ENCODE measurements at regions not wholly inside any gene's neighbourhood (a gene's known extent, or its start where the extent isn't known, plus 50 kb on each side); places are given as distances from the start of the nearest gene placed in this dataset.
A peak's percentile ranks its signal among the peaks of the same experiment; 100 is the strongest.
"Not testable (repeated sequence)": the region's sequence is repeated elsewhere in the genome, so short reads cannot be mapped to it uniquely, and the experiment has no call there.

DNA sequence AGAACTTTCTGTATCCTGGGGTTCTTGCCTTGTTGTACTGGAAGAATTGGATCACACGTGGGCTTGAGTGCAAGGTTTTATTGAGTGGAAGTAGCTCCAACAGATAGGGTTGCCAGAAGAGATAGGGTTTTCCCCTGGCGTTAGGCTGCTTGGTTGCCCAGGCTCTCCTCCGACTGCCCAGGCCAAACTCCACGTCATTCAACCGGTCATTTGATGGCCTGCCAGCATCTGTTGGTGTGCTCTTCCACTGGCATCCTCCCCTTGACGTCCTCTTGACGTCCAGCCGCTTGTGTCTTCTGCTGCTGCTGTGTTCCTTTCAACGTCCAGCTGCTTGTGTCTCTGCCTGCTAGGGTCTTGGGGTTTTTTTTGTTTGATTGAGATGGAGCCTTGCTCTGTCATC is 111.2 kb upstream of the XIST start:
- DNase-seq (ENCODE audit: extremely low read depth in 1 of 2, low read depth in 1 of 2): no peak

DNA sequence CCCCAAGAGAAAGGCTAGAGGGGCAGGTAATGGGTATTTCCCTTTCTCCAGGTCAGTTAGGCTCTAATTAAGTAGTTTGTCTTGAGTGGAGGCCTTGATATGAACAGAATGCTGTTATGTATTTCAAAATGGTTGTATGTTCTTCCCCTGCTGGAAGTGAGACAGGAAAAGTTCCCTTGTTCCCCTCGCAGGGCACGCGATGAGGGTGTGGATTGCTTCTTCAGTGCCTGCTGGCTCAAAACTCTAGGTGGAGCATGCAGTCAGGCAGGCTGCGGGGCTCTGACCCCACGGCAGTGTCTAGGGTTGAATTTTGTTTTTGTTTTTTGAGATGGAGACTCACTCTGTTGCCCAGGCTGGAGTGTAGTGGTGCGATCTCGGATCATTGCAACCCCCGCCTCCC is 110.4 kb upstream of the XIST start:
- no peak for DNase-seq (ENCODE audit: extremely low read depth in 1 of 2, low read depth in 1 of 2)

DNA sequence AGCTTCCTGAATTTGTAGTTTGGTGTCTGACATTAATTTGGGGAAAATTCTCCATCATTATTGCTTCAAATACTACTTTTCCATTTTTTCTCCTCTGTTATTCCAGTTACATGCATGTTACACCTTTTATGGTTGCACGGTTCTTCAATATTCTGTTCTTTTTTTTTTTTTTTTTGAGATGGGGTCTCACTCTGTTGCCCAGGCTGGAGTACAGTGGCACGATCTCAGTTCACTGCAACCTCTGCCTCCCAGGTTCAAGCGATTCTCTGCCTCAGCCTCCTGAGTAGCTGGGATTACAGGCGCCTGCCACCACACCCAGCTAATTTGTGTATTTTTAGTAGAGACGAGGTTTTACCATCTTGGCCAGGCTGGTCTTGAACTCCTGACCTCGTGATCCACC is 109.4 kb upstream of the XIST start:
- DNase-seq (ENCODE audit: extremely low read depth in 1 of 2, low read depth in 1 of 2): not testable (repeated sequence)

DNA sequence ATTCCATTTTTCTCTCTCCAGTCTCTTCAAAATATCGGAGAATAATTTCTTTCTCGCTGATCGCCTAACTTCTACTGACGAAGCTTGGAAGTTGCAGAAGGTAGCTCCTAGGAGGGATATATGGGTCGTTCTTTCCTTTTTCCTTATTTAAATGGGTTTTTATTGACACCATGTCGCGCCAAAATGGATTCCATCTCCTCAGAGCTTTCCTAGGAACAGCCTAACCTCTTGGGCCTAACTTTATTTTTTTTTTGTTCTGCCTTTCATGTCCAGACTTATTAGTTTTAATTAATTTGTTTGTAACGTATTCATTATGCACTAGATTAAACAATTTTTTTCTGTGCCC is 92.0 kb upstream of the XIST start:
- DNase-seq (ENCODE audit: extremely low read depth in 1 of 2, low read depth in 1 of 2): no peak

DNA sequence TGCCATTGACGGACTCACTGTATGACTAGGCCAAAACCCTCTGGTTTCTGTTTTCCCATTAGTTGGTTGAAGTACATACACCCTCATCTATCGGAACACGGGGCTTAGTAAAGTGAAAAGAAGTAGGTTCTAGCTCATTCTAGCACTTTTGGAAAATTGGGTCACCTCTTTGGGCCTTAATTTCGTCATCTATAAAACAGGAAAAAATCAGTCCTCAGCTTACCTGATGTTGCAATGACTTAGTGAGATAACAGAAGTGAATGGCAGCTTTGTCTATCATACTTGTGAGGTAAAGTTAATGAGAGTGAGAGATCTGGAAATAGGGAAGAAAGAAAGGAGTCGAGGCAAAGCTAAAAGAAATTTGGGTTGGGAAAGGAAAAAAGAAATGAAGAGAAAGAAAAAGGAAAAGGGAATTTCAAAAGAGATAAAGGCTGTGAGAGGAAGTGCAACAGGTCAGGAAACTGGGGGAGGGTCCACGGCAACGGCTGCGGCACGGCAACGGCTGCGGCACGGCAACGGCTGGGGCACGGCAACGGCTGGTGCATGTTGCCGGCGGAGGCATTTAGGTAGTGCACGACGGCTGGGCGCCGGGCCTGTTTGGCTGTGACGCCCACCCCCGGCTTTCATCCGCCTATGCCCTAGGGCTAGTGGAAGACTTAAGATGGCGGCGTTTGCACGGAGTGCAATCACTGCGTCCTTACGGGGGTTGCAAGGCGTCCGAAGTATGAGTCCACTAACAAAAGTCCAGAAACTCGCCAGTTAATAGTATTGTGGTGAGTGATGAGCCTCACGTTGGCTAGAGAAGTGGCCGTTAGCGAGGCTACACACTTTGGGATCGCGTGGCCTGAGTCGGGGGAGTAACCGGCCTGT is 91.4 kb upstream of the XIST start:
- peak; percentile 68 to 79 for DNase-seq (ENCODE audit: extremely low read depth in 1 of 2, low read depth in 1 of 2)

DNA sequence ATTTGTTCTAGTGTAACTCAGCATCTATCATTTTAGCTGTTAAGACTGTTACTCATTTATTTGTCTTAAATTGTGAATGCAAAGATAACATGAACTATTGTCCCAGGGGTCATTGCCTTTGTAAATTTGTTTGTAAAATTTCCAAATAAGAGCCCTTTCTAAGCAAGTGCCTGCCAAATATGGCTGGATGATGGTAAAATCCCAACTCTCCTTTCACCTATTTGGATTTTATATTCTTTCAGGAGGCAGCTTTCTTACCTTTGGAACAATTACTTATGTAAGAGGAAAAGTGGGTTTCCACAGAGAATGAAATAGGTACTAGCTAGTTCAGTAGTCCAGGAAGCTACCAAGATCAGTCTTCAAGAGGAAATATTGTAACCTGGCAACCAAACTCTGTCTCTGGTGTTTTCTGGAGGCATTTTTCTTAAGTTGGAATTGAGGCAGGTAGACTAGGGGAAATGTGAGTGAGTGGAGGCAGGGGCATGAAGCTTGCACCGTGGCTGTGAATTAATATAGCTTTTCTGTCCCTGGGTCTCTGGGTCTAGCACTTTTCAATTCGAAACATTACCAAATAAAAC is 88.5 kb upstream of the XIST start:
- DNase-seq (ENCODE audit: extremely low read depth in 1 of 2, low read depth in 1 of 2): no peak

DNA sequence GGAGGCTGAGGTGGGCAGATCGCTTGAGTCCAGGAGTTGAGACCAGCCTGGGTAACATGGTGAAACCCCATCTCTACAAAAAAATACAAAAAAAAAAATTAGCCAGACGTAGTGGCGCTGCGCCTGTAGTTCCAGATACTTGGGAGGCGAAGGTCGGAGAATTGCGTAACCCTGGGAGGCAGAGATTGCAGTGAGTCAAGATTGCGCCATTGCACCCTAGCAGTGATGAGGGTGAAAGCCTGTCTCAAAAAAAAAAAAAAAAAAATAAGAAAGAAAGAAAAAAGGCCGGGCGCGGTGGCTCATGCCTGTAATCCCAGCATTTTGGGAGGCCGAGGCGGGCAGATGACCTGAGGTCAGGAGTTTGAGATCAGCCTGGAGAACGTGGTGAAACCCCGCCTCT is 85.3 kb upstream of the XIST start:
- not testable (repeated sequence) for DNase-seq (ENCODE audit: extremely low read depth in 1 of 2, low read depth in 1 of 2)

DNA sequence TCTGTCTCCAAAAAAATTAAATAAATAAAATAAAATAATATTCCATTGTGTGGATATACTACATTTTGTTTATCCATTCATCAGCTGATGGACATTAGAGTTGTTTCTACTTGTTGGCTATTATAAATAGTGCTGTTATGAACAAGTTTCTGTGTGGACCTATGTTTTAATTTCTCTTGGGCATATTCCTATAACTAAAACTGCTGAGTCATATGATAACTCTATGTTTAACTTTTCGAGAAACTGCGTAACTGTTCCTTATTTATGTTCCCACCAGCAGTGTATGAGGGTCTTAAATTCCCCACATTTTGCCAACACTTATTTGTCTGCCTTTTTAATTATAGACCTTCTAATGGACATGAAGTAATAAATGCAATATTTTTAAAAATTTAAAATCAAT is 80.0 kb upstream of the XIST start:
- DNase-seq (ENCODE audit: extremely low read depth in 1 of 2, low read depth in 1 of 2): no peak

DNA sequence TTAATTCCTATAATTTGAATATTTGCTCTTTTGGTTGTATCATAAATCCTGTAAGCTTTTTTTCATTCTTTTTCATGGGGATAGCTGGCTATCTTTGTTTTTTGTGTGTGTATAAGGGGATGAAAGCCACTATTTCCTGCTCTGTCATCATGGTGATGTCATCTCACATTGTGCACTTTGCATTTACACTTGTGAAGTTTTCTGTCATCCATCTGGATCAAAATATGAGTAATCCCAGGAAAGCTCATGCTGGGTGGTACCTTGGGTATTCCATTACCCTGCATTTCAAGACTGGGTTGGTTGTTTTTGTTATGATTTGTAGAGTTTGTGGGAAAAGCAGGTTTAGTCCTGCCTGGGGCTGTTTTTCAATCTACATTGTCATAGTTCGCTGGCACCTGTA is 77.8 kb upstream of the XIST start:
- no peak for DNase-seq (ENCODE audit: extremely low read depth in 1 of 2, low read depth in 1 of 2)

DNA sequence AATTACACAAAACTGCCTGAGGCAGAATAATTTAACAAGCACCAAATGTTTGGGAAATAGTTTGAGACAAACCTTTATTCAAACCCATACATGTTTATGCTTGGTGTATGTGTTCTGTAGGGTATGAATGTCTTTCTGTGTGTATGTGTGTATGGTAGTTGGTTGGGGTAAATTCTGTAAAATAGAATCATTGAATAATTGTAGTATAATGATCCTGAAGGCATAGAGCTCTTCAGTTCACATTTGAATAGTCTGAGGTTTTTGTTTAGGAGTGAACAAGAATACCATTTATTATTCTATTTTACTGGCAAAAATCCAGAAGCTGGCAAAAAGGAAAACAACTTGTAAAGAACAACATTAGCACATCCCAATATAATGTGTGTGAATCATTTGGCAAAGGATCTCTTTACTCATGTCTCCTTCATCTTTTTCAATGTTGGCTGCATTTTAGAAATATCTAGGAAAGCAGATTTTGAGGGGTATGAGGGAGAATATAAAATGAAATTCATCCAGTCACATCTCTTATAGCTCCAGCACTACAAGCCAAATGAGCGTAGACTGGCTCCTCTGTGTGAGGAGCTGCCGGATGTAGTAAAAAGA is 70.4 kb upstream of the XIST start:
- DNase-seq (ENCODE audit: extremely low read depth in 1 of 2, low read depth in 1 of 2): no peak

DNA sequence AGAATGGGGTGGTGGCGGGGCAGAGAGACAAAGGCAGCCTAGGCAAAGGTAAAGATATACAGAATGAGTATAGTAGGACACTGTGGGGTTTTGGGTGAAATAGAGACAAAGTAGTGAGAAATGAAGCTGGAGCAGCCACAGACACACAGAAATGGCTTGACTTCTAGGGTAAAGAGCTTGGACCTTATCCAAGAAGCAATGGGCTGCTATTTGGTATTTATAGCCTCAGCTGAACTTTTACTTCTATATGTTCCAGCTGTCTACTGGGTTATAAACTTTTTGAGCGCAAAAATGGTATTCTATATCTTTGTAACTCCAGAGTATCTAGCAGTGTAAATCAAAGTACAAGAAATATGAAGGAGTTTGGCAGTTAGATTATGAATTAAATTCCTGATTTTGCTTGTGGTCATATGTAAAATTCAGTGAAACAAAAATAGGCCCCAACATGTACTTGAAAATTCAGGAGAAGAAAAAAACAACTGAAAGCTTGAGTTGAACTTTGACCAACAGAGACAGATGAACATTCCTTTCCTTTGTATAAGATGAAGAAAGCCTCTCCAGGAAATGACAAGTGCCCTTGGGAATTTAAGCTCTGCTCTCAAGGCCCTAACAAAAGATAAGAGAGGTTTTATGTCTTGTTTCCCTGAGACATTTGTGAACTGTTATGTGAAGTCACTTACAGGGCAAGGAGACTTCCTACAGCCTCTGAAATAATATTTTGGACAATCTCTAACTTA is 64.6 kb upstream of the XIST start:
- no peak for DNase-seq (ENCODE audit: extremely low read depth in 1 of 2, low read depth in 1 of 2)

DNA sequence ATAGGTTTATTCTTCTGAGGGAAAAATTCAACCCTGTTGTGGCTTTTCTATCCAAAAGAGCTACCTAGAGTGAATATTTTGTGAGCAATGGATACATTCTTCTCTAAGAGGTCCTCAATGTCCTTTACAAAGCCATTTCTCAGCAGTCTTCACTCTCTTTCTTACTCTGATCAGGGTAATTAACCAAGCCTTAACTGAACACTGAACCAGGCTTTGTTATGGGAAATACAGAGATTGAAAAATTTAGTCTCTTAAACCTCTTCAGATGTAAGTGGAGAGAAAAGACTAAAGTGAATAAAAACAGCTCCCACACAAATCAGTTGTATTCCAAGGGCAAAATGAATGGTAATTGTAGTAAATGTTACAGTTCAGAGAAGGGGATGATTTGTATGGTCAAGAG is 64.0 kb upstream of the XIST start:
- DNase-seq (ENCODE audit: extremely low read depth in 1 of 2, low read depth in 1 of 2): no peak

DNA sequence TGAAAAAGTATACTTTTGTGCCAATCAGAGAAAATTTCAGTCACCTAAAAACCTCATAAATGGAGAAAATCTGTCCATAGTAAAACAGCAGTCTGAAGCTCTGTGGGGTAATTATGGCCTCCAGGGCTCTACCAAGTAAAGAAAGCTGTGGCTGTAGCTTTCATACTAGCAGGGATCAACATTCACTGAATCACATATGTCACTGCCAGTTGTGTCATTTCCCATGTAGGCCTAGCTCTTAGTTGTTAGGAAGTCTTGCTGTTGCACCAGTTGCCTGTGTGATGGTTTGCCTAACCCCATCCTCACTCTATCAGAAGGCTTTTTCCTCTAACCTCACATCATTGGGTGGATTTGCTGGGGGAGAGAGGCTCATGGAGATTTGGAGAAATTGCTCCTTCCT is 62.3 kb upstream of the XIST start:
- DNase-seq (ENCODE audit: extremely low read depth in 1 of 2, low read depth in 1 of 2): not testable (repeated sequence)

DNA sequence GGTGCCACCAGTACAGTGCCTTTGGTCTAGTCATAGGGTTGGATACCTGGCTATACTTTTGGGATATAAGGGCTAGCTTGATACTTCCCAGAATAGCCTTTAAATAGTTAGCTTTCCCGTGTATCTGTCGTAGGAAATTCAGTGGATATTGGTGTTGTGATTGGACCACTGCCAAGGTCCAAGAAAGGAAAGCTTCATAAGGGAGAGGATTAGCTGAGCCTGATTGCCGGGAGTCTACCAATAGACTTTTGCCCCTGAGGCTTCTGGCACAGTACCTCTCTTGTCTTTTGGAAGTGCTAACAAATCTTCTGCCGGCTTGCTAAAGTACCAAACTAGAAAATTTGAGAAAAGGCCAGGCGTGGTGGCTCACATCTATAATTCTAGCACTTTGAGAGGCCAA is 61.1 kb upstream of the XIST start:
- no peak for DNase-seq (ENCODE audit: extremely low read depth in 1 of 2, low read depth in 1 of 2)

DNA sequence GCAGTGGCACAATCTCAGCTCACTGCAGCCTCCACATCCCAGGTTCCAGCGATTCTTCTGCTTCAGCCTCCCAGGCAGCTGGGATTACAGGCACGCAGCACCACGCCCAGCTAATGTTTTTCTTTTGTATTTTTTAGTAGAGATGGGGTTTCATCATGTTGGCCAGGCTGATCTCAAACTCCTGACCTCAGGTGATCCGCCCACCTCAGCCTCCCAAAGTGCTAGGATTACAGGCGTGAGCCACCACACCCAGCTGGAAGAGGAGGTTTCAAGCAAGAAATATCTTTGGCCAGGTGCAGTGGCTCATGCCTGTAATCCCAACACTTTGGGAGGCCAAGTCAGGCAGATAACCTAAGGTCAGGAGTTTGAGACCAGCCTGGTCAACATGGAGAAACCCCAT is 59.4 kb upstream of the XIST start:
- DNase-seq (ENCODE audit: extremely low read depth in 1 of 2, low read depth in 1 of 2): not testable (repeated sequence)

DNA sequence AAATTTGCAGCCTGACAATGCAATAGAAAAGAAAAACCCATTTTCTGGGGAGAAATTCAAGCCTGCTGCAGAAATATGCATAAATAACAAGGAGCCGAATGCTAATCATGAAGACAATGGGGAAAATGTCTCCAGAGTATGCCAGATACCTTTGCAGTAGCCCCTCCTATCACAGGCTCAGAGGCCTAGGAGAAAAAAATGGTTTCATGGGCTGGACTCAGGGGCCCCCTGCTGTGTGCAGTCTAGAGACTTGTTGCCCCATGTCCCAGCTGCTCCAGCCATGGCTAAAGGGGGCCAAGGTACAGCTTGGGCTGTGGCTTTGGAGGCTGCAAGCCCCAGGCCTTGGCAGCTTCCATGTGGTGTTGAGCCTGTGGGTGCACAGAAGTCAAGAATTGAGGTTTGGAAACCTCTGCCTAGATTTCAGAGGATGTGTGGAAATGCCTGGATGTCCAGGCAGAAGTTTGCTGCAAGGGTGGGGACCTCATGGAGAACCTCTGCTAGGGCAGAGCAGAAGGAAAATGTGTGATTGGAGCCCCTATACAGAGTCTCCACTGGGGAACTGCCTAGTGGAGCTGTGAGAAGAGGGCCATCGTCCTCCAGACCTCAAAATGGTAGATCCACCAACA is 53.3 kb upstream of the XIST start:
- DNase-seq (ENCODE audit: extremely low read depth in 1 of 2, low read depth in 1 of 2): not testable (repeated sequence)

DNA sequence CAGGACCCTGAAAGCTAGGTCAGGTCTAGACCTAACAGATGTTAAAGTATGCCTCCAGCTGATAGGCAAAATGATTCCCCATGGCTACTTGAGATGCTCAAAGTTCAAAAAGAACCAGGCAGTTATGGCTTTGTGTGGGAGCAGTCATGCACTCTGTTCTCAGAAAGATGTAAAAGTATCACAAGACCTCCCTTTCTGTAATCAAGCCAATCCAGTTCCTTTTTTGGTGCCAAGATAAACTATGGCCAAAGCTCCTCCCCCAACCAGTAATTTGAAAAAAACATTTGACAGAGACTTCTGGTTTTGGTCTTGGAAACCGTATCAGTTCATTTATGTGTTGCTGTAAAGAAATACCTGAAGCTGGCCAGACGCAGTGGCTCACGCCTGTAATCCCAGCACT is 51.4 kb upstream of the XIST start:
- DNase-seq (ENCODE audit: extremely low read depth in 1 of 2, low read depth in 1 of 2): no peak
